ENCODE measurements at regions not wholly inside any gene's neighbourhood (a gene's known extent, or its start where the extent isn't known, plus 50 kb on each side); places are given as distances from the start of the nearest gene placed in this dataset.

- no peak for TF ChIP-seq CTCF (IDR thresholded peaks at IDR 0.05; ENCODE audit: control insufficient read depth, insufficient read depth, low read depth, low read length, missing control alignments)
- no peak for DNase-seq (ENCODE audit: low read depth)
- no peak overlapping the region for H3K4me3 ChIP-seq (ENCODE audit: control insufficient read depth, low read depth, low read length)
These were observed 53.8 kb upstream of the ASB18 start for GRCh38 chr2:236317938-236318396.

DNA sequence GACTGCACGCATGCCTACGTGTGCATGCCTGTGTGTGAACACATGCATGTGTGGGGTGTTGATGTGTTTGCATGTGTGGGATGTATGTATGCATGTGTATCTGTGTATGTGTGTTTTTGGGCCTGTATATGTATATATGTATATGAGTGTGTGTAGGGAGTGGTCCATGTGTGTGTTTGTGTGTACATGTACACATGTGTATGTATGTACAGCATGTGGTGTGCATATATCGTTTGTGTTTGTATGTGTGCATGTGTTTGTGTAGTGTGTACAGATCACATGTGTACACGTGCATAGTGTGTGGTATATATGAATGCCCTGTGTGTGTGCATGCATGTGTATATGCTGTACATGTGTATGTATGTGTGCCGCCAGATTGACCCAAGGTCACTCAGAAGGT, 54.2 kb upstream of the ASB18 start:
- no peak for DNase-seq (ENCODE audit: low read depth)
- TF ChIP-seq CTCF (IDR thresholded peaks at IDR 0.05; ENCODE audit: control insufficient read depth, insufficient read depth, low read depth, low read length, missing control alignments): no peak

DNA sequence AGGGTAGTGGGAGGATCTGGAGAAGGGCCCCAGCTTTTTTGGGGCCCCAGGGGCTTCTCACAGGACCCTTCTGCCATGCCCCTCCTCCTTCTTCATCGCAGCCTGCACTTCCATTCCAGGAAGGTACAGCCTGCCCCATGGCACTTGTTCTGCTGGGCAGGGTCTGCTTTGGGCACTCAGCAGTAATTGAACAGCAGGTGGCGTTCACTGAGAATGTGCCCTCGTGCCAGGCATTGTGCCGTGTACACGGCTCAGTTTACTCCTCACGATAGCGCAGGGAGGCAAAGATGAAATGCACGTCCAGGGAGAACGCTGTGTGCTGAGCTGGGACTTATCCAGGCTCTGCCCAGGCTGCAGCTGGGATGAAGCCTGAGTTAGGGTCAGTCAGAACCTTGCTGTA, 54.8 kb upstream of the ASB18 start:
- no peak for TF ChIP-seq CTCF (IDR thresholded peaks at IDR 0.05; ENCODE audit: control insufficient read depth, insufficient read depth, low read depth, low read length, missing control alignments)
- no peak overlapping the region for H3K4me3 ChIP-seq (ENCODE audit: control insufficient read depth, low read depth, low read length)
- no peak for DNase-seq (ENCODE audit: low read depth)

More for the DNA sequence above, 54.2 kb upstream of the ASB18 start:
- no peak overlapping the region for H3K4me3 ChIP-seq (ENCODE audit: control insufficient read depth, low read depth, low read length)

DNA sequence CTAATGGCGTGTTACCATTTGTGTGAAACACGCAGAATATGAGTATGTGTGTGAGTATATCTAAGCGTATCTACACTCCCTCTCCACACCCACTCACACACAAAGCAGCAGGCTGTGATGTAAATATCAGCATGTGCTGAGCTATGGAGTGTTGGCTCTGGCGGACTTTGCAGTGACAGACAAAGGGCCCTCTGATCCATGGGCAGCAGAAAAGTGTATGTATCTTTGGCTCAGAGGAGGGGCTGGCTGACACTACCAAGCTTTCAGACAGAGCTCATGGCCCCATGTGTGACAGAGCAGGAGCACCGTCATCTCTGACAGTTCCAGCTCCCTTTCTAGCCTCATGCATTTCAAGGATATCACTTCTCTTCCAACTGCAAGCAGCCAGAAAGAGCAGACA, 57.2 kb upstream of the ASB18 start:
- H3K4me3 ChIP-seq (ENCODE audit: control insufficient read depth, low read depth, low read length): no peak overlapping the region
- TF ChIP-seq CTCF (IDR thresholded peaks at IDR 0.05; ENCODE audit: control insufficient read depth, insufficient read depth, low read depth, low read length, missing control alignments): no peak
- no peak for DNase-seq (ENCODE audit: low read depth)

GRCh38 chr2:236333417-236334121, 69.4 kb upstream of the ASB18 start:
- H3K4me3 ChIP-seq (ENCODE audit: control insufficient read depth, low read depth, low read length): no peak overlapping the region
- no peak for TF ChIP-seq CTCF (IDR thresholded peaks at IDR 0.05; ENCODE audit: control insufficient read depth, insufficient read depth, low read depth, low read length, missing control alignments)
- DNase-seq (ENCODE audit: low read depth): no peak

- DNase-seq (ENCODE audit: low read depth): no peak
- no peak for TF ChIP-seq CTCF (IDR thresholded peaks at IDR 0.05; ENCODE audit: control insufficient read depth, insufficient read depth, low read depth, low read length, missing control alignments)
These were observed 70.1 kb upstream of the ASB18 start for GRCh38 chr2:236334122-236334876.

More at GRCh38 chr2:236334122-236334876, 70.1 kb upstream of the ASB18 start:
- H3K4me3 ChIP-seq (ENCODE audit: control insufficient read depth, low read depth, low read length): no peak overlapping the region

Data from AG09309 (cell line).